HFFc6 (cell line): ENCODE measurements at regions not wholly inside any gene's neighbourhood (a gene's known extent, or its start where the extent isn't known, plus 50 kb on each side); places are given as distances from the start of the nearest gene placed in this dataset.

Source experiments
- DNase-seq: peaks from one replicate; pipeline ENCODE4 v3.0.0-alpha.2; 2018
- H3K27ac Mint-ChIP-seq: 2 replicates; pipeline ENCODE4 v1.8.0; 2020; ENCODE audit warnings: mild to moderate bottlenecking, mixed read lengths
- H3K27me3 Mint-ChIP-seq: 2 replicates; pipeline ENCODE4 v1.8.0; 2021; ENCODE audit warnings: mild to moderate bottlenecking, moderate library complexity, mixed read lengths; ENCODE audit not compliant: insufficient read depth
- H3K36me3 Mint-ChIP-seq: 2 replicates; pipeline ENCODE4 v1.8.0; 2021; ENCODE audit warnings: low read depth, mixed read lengths
- H3K4me1 Mint-ChIP-seq: 2 replicates; pipeline ENCODE4 v1.8.0; 2020; ENCODE audit warnings: low read depth, mixed read lengths
- H3K4me3 Mint-ChIP-seq: 2 replicates; pipeline ENCODE4 v1.8.0; 2020; ENCODE audit warnings: mild to moderate bottlenecking, moderate library complexity, mixed read lengths
- H3K9me3 Mint-ChIP-seq: 2 replicates; pipeline ENCODE4 v1.8.0; 2020; ENCODE audit warnings: mild to moderate bottlenecking, mixed read lengths
- TF ChIP-seq, protein P1 (sequence below): fragments of 200-600 bp; sonication (generic); IDR thresholded peaks from 2 replicates; pipeline ENCODE4 v1.5.0; 2021; ENCODE audit warnings: antibody characterized with exemption, mild to moderate bottlenecking

- Mint-ChIP-seq H3K4me3 (no peak overlapping the region), H3K27me3 (peaks cover 2% of the 10 kb centered on the region; the same call in 1 of the 2 replicates), H3K4me1 (peaks cover 41% of the 10 kb centered on the region), H3K27ac (no peak overlapping the region), H3K9me3 (no peaks in the 10 kb centered on the region), H3K36me3 (peaks cover 4% of the 10 kb centered on the region; the same call in 1 of the 2 replicates)
- DNase-seq, result no peak
- TF ChIP-seq, protein P1, sequence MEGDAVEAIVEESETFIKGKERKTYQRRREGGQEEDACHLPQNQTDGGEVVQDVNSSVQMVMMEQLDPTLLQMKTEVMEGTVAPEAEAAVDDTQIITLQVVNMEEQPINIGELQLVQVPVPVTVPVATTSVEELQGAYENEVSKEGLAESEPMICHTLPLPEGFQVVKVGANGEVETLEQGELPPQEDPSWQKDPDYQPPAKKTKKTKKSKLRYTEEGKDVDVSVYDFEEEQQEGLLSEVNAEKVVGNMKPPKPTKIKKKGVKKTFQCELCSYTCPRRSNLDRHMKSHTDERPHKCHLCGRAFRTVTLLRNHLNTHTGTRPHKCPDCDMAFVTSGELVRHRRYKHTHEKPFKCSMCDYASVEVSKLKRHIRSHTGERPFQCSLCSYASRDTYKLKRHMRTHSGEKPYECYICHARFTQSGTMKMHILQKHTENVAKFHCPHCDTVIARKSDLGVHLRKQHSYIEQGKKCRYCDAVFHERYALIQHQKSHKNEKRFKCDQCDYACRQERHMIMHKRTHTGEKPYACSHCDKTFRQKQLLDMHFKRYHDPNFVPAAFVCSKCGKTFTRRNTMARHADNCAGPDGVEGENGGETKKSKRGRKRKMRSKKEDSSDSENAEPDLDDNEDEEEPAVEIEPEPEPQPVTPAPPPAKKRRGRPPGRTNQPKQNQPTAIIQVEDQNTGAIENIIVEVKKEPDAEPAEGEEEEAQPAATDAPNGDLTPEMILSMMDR, result no peak
Measured at GRCh38 chr5:58227858-58228257, 232.0 kb downstream of the PLK2 start.

- H3K4me1 Mint-ChIP-seq, result peaks cover 27% of the 10 kb centered on the region
- DNase-seq, result no peak
- TF ChIP-seq, protein P1, result no peak
- peak overlapping the region; percentile 53; the same call in 1 of the 2 replicates for H3K27ac Mint-ChIP-seq
- H3K27me3 Mint-ChIP-seq, result peaks cover 2% of the 10 kb centered on the region; the same call in 1 of the 2 replicates
- peaks cover 4% of the 10 kb centered on the region; the same call in 1 of the 2 replicates for H3K36me3 Mint-ChIP-seq
- H3K9me3 Mint-ChIP-seq, result no peaks in the 10 kb centered on the region; the same call in 1 of the 2 replicates
- H3K4me3 Mint-ChIP-seq, result peak overlapping the region; percentile 74; the same call in 1 of the 2 replicates
Measured at GRCh38 chr5:58224661-58225060, 235.2 kb downstream of the PLK2 start.

DNA sequence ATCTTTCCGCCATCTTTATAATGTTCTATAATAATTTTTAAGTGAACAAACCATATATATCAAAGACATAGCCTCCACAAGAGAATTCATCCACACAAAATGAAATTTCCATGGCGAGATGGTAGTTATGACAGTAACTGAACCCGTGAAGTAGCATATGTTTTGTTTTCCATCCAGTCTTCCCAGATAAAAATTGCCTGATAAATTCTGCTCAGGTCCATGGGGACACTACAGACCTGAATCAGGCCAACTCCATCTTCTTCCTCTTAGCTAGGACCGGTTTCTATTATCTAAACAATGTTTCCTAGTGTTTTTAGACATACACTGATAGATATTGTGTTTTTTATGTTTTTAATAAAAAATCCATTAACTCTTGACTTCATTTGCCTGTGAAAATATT, 235.7 kb downstream of the PLK2 start:
- Mint-ChIP-seq H3K27ac (peak overlapping the region; percentile 53; the same call in 1 of the 2 replicates), H3K36me3 (peaks cover 4% of the 10 kb centered on the region; the same call in 1 of the 2 replicates), H3K4me1 (peaks cover 27% of the 10 kb centered on the region), H3K27me3 (peaks cover 2% of the 10 kb centered on the region; the same call in 1 of the 2 replicates), H3K9me3 (no peaks in the 10 kb centered on the region; the same call in 1 of the 2 replicates), H3K4me3 (peak overlapping the region; percentile 74; the same call in 1 of the 2 replicates)
- TF ChIP-seq, protein P1, result no peak
- no peak for DNase-seq

GRCh38 chr5:58215364-58215763, 244.5 kb downstream of the PLK2 start:
- no peak for DNase-seq
- H3K9me3 Mint-ChIP-seq, result no peaks in the 10 kb centered on the region; the same call in 1 of the 2 replicates

DNA sequence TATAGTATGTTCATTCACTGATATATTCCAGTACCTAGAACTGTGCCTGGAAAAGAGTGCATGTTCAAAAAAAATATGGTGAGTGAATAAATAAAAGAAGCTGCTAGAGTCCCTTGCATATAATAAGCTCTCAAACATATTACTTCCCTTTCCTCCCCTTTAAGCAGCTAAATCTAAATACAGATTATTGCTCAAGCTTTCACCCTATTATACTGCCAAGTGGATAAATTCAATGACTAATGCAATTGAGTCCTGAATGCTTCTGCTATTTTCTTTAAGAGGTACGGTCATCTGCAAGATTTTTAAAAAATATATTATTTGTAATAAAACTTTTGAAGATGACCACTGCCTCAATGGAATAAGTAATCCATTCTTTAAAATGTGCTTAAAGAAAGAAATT, 248.4 kb downstream of the PLK2 start:
- DNase-seq, result no peak
- H3K27ac Mint-ChIP-seq, result no peak overlapping the region
- TF ChIP-seq, protein P1, result no peak
- no peak overlapping the region for H3K4me3 Mint-ChIP-seq
- H3K36me3 Mint-ChIP-seq, result no peaks in the 10 kb centered on the region
- no peaks in the 10 kb centered on the region for H3K9me3 Mint-ChIP-seq
- H3K27me3 Mint-ChIP-seq, result no peaks in the 10 kb centered on the region
- H3K4me1 Mint-ChIP-seq, result no peaks in the 10 kb centered on the region

More at GRCh38 chr5:58215364-58215763, 244.5 kb downstream of the PLK2 start:
- H3K27ac Mint-ChIP-seq, result no peak overlapping the region
- H3K4me1 Mint-ChIP-seq, result no peaks in the 10 kb centered on the region
- TF ChIP-seq, protein P1, result no peak
- no peak overlapping the region for H3K4me3 Mint-ChIP-seq
- no peaks in the 10 kb centered on the region for H3K27me3 Mint-ChIP-seq
- no peaks in the 10 kb centered on the region for H3K36me3 Mint-ChIP-seq
